ENCODE measurements at regions not wholly inside any gene's neighbourhood (a gene's known extent, or its start where the extent isn't known, plus 50 kb on each side); places are given as distances from the start of the nearest gene placed in this dataset.

GRCh38 chr7:16978358-16979244 lies 96.8 kb upstream of the AGR3 start:
- no peak for DNase-seq

- no peak for DNase-seq
Measured at GRCh38 chr7:16980539-16980938, 98.8 kb upstream of the AGR3 start.

GRCh38 chr7:16982640-16983350 lies 101.0 kb upstream of the AGR3 start:
- DNase-seq, result peak; percentile 53

- DNase-seq, result no peak
Measured at GRCh38 chr7:16984375-16984774, 102.6 kb upstream of the AGR3 start.

- DNase-seq, result no peak
Measured at GRCh38 chr7:16985621-16986020, 103.8 kb upstream of the AGR3 start.

GRCh38 chr7:16986755-16987154 lies 105.0 kb upstream of the AGR3 start:
- DNase-seq, result peak; percentile 45

- peak; percentile 34 for DNase-seq
Measured at GRCh38 chr7:16989811-16990413, 108.1 kb upstream of the AGR3 start.

- no peak for DNase-seq
Measured at GRCh38 chr7:16991551-16991950, 109.8 kb upstream of the AGR3 start.

GRCh38 chr7:16993543-16993942 lies 111.8 kb upstream of the AGR3 start:
- DNase-seq, result no peak

GRCh38 chr7:16998481-16999051 lies 116.8 kb upstream of the AGR3 start:
- no peak for DNase-seq

- peak; percentile 46 for DNase-seq
Measured at GRCh38 chr7:16999541-17000267, 117.9 kb upstream of the AGR3 start.

- peak; percentile 50 for DNase-seq
Measured at GRCh38 chr7:17005271-17005670, 123.5 kb upstream of the AGR3 start.

GRCh38 chr7:17007841-17008240 lies 126.1 kb upstream of the AGR3 start:
- DNase-seq, result no peak

GRCh38 chr7:17009007-17009719 lies 127.4 kb upstream of the AGR3 start:
- peak; percentile 75 for DNase-seq

- no peak for DNase-seq
Measured at GRCh38 chr7:17009933-17010332, 128.2 kb upstream of the AGR3 start.

- DNase-seq, result no peak
Measured at GRCh38 chr7:17010637-17011300, 129.0 kb upstream of the AGR3 start.

GRCh38 chr7:17013204-17013603 lies 131.4 kb upstream of the AGR3 start:
- DNase-seq, result peak; percentile 22

- DNase-seq, result no peak
Measured at GRCh38 chr7:17014686-17015085, 132.9 kb upstream of the AGR3 start.

- DNase-seq, result no peak
Measured at GRCh38 chr7:17015598-17016031, 133.8 kb upstream of the AGR3 start.

- no peak for DNase-seq
Measured at GRCh38 chr7:17016402-17017010, 134.7 kb upstream of the AGR3 start.

GRCh38 chr7:17019106-17019505 lies 137.3 kb upstream of the AGR3 start:
- DNase-seq, result no peak

Measured in suppressor macrophage treated with lipopolysaccharide for 4 hours (primary cell).